ENCODE measurements at regions not wholly inside any gene's neighbourhood (a gene's known extent, or its start where the extent isn't known, plus 50 kb on each side); places are given as distances from the start of the nearest gene placed in this dataset.
"Not testable (repeated sequence)": the region's sequence is repeated elsewhere in the genome, so short reads cannot be mapped to it uniquely, and the experiment has no call there.

DNA sequence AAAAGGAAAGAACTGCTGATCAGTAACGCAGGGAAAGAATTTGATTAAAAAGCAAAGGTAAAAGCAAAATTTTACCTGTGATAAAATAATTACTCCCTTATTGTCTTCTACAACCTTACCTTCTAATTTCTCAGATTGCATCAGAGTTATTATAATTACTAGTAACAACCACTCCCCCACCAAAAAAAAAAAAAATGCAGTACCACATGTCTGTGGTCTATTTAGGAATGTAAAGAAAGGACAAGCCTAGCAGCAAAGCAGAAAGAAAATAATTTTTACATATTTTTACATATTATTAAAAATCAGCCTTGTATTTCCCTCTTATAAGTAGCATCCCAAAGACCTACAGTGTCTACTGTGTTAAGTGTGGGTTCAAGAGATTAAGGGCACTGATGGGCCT is 430.4 kb downstream of the TFEC start:
- Mint-ChIP-seq H3K4me3 (no peak overlapping the region), H3K4me1 (no peaks in the 10 kb centered on the region)
- ATAC-seq: no peak

DNA sequence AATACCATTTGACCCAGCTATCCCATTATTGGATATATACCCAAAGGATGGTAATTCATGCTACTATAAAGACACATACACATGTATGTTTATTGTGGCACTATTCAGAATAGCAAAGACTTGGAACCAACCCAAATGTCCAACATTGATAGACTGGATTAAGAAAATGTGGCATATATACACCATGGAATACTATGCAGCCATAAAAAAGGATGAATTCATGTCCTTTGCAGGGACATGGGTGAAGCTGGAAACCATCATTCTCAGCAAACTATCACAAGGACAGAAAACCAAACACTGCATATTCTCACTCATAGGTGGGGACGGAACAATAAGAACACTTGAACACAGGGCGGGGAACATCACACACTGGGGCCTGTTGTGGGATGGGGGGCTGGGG is 431.4 kb downstream of the TFEC start:
- not testable (repeated sequence) for H3K4me3 Mint-ChIP-seq

More for the DNA sequence above, 430.4 kb downstream of the TFEC start:
- H3K27ac Mint-ChIP-seq: no peak overlapping the region
- no peaks in the 10 kb centered on the region for H3K36me3 Mint-ChIP-seq
- H3K27me3 Mint-ChIP-seq: no peaks in the 10 kb centered on the region
- H3K9me3 Mint-ChIP-seq: peaks cover 16% of the 10 kb centered on the region

DNA sequence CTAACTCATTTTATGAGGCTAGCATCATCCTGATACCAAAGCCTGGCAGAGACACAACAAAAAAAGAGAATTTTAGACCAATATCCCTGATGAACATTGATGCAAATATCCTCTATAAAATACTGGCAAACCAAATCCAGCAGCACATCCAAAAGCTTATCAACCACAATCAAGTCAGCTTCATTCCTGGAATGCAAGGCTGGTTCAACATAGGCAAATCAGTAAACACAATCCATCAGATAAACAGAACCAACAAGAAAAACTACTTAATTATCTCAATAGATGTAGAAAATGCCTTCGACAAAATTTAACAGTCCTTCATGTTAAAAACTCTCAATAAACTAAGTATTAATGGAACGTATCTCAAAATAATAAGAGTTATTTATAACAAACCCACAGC is 433.3 kb downstream of the TFEC start:
- H3K36me3 Mint-ChIP-seq: not testable (repeated sequence)

More for the DNA sequence above, 431.4 kb downstream of the TFEC start:
- ATAC-seq, H3K27me3 Mint-ChIP-seq, H3K27ac Mint-ChIP-seq, H3K36me3 Mint-ChIP-seq, H3K4me1 Mint-ChIP-seq: not testable (repeated sequence)
- peaks cover 16% of the 10 kb centered on the region for H3K9me3 Mint-ChIP-seq

DNA sequence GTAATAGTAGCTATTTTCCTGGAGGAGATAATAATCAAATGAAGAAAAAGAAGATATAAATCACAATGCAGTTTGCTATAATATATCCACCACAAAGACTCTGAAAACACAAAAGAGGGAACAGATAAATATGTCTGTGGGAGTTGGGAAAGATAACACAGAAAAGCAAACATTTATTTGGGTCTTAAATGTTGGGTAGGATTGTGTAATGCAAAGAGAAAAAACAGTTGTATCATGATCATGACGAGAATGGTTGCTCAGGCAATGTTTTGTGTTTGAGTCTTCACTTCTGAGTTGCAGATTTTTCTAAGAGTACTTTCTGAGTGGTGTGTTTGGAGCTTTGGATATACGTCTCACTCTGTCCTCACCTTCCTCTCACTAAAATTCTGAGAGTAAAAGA is 437.5 kb downstream of the TFEC start:
- H3K4me1 Mint-ChIP-seq: no peaks in the 10 kb centered on the region
- peaks cover 18% of the 10 kb centered on the region for H3K9me3 Mint-ChIP-seq
- no peak overlapping the region for H3K4me3 Mint-ChIP-seq
- H3K27me3 Mint-ChIP-seq: no peaks in the 10 kb centered on the region
- ATAC-seq: no peak
- H3K36me3 Mint-ChIP-seq: no peaks in the 10 kb centered on the region
- no peak overlapping the region for H3K27ac Mint-ChIP-seq

More for the DNA sequence above, 433.3 kb downstream of the TFEC start:
- H3K4me3 Mint-ChIP-seq, ATAC-seq, H3K27ac Mint-ChIP-seq, H3K4me1 Mint-ChIP-seq, H3K27me3 Mint-ChIP-seq: not testable (repeated sequence)
- H3K9me3 Mint-ChIP-seq: peaks cover 16% of the 10 kb centered on the region

DNA sequence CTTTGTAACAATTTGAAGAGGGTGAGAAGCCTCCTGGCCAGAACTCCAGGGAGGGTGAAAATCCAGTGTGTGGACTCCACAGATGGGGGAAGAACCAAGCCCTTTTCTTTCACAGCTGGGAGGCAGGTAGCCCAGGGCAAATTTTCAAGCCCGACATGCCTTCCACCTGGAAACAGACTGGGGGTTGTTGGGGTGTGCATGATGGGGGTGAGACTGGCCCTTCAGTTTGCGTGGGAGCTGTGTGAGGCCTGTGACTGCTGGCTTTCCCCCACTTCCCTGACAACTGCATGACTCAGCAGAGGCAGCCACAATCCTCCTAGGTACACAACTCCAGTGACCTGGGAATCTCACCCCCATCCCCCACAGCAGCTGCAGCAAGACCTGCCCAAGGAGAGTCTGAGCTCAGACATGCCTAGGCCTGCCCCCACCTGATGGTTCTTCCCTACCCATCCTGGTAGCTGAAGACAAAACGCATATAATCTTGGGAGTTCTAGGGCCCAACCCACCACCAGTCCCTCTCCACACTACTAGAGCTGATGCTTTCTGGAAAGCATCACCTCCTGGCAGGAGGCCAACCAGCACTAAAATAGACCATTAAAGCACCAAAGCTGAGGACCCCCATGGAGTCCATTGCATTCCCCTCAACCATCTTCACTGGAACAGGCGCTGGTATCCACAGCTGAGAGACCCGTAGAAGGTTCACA is 445.4 kb downstream of the TFEC start:
- no peak for ATAC-seq
- Mint-ChIP-seq H3K4me3 (no peak overlapping the region), H3K4me1 (no peaks in the 10 kb centered on the region), H3K36me3 (no peaks in the 10 kb centered on the region), H3K27me3 (no peaks in the 10 kb centered on the region), H3K9me3 (no peaks in the 10 kb centered on the region), H3K27ac (no peak overlapping the region)

GRCh38 chr7:115582956-115583355 is 447.6 kb downstream of the TFEC start:
- H3K27me3 Mint-ChIP-seq: no peaks in the 10 kb centered on the region
- H3K27ac Mint-ChIP-seq: no peak overlapping the region
- no peaks in the 10 kb centered on the region for H3K36me3 Mint-ChIP-seq
- no peaks in the 10 kb centered on the region for H3K4me1 Mint-ChIP-seq
- H3K9me3 Mint-ChIP-seq: no peaks in the 10 kb centered on the region
- no peak overlapping the region for H3K4me3 Mint-ChIP-seq
- no peak for ATAC-seq

GRCh38 chr7:115578576-115578975 is 452.0 kb downstream of the TFEC start:
- Mint-ChIP-seq H3K4me3 (no peak overlapping the region), H3K9me3 (peaks cover 3% of the 10 kb centered on the region), H3K36me3 (no peaks in the 10 kb centered on the region), H3K27ac (no peak overlapping the region), H3K27me3 (no peaks in the 10 kb centered on the region), H3K4me1 (no peaks in the 10 kb centered on the region)
- ATAC-seq: no peak

- no peaks in the 10 kb centered on the region for H3K4me1 Mint-ChIP-seq
- peaks cover 3% of the 10 kb centered on the region for H3K9me3 Mint-ChIP-seq
- no peak overlapping the region for H3K27ac Mint-ChIP-seq
- ATAC-seq: no peak
- H3K27me3 Mint-ChIP-seq: no peaks in the 10 kb centered on the region
- no peaks in the 10 kb centered on the region for H3K36me3 Mint-ChIP-seq
- H3K4me3 Mint-ChIP-seq: no peak overlapping the region
Measured at GRCh38 chr7:115574681-115575291, 455.8 kb downstream of the TFEC start.

DNA sequence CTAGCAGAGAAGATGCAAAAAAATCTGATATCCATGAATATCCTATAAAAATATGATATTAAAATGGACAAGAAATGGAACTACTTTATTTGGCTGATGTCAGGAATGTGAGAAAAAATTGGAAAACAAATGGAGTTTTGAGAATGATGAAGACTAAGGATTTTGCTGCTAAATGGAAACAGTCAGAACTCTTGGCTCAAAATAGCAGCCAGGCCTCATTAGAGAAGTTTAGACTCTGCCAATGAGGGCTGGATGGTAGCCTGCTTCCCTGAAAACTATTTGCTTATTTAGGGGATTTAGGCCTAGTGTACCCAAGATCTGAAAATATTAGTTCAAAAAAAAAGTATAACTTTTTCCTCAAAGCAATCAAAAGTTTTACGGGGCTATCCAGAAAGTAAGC is 458.5 kb downstream of the TFEC start:
- Mint-ChIP-seq H3K9me3 (no peaks in the 10 kb centered on the region), H3K4me1 (no peaks in the 10 kb centered on the region), H3K27me3 (no peaks in the 10 kb centered on the region), H3K27ac (no peak overlapping the region), H3K36me3 (no peaks in the 10 kb centered on the region), H3K4me3 (no peak overlapping the region)
- ATAC-seq: no peak

DNA sequence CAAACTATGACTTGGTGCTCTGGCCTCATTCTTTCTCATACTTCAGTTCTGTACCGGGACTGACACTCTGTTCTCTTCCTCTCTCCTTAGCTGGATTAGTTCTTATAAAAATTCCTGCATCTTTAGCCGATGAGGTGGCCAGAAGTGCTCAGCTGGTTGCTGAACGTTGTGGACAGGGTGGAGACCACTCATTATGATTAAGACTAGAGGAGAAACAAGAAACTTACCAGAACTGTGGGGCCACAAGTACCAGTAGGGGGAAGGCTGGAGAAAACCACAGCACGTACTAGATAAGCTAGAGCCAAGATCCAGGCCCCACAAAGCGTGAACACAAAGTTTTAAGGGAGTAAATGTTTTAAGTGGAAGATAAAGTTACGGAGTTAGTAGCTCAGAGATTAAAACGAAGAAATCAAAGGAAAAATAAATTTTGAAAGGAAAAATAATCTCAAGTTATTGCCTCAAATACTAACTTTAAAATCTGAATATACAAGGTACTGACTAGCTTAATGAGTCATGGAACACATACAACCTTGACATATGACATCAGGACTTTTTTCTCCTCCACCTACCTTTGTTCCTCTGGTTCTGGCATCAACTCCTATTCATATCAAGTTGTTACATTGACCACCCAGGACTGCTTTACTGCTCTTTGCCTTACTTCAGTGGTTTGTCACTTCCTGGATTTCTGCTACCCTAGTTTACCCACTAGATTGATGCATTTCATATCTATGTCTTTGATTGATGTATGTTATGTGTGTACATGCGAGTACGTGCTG is 469.0 kb downstream of the TFEC start:
- no peaks in the 10 kb centered on the region for H3K4me1 Mint-ChIP-seq
- no peak for ATAC-seq
- H3K27me3 Mint-ChIP-seq: no peaks in the 10 kb centered on the region
- no peaks in the 10 kb centered on the region for H3K36me3 Mint-ChIP-seq
- H3K27ac Mint-ChIP-seq: no peak overlapping the region
- no peak overlapping the region for H3K4me3 Mint-ChIP-seq
- peaks cover 4% of the 10 kb centered on the region for H3K9me3 Mint-ChIP-seq

DNA sequence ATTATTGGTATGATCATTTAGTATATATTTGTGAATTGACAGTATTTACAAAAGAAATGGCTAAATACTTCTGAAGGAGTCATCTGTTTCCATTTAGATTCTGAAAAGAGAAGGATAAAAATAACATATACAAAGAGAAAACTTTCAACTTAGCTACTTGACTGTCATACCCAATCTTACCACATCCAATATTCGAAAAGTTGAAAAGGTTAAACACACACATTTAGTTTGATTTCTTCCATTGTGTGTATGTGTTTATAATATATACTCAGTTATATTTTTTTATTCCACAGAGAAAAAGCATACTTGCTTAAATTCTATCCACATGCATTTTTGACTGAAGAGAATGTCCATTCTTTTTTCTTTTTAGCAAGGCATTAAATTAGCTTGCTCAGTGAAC is 470.7 kb downstream of the TFEC start:
- Mint-ChIP-seq H3K36me3 (no peaks in the 10 kb centered on the region), H3K9me3 (peaks cover 4% of the 10 kb centered on the region), H3K4me1 (no peaks in the 10 kb centered on the region), H3K27me3 (no peaks in the 10 kb centered on the region), H3K4me3 (no peak overlapping the region), H3K27ac (no peak overlapping the region)
- ATAC-seq: no peak

GRCh38 chr7:115558161-115558560 is 472.4 kb downstream of the TFEC start:
- no peaks in the 10 kb centered on the region for H3K4me1 Mint-ChIP-seq
- no peaks in the 10 kb centered on the region for H3K27me3 Mint-ChIP-seq
- H3K27ac Mint-ChIP-seq: no peak overlapping the region
- H3K4me3 Mint-ChIP-seq: no peak overlapping the region
- peaks cover 4% of the 10 kb centered on the region for H3K9me3 Mint-ChIP-seq
- ATAC-seq: no peak
- no peaks in the 10 kb centered on the region for H3K36me3 Mint-ChIP-seq

- H3K27me3 Mint-ChIP-seq, H3K27ac Mint-ChIP-seq, H3K36me3 Mint-ChIP-seq, H3K4me1 Mint-ChIP-seq, ATAC-seq, H3K9me3 Mint-ChIP-seq, H3K4me3 Mint-ChIP-seq: not testable (repeated sequence)
Measured at GRCh38 chr7:115557296-115557695, 473.3 kb downstream of the TFEC start.

GRCh38 chr7:115552766-115553165 is 477.8 kb downstream of the TFEC start:
- H3K4me1 Mint-ChIP-seq: no peaks in the 10 kb centered on the region
- no peak overlapping the region for H3K27ac Mint-ChIP-seq
- no peaks in the 10 kb centered on the region for H3K36me3 Mint-ChIP-seq
- peaks cover 8% of the 10 kb centered on the region for H3K27me3 Mint-ChIP-seq
- no peak overlapping the region for H3K4me3 Mint-ChIP-seq
- peaks cover 3% of the 10 kb centered on the region for H3K9me3 Mint-ChIP-seq
- ATAC-seq: no peak

GRCh38 chr7:115549910-115550309 is 480.7 kb downstream of the TFEC start:
- no peak overlapping the region for H3K27ac Mint-ChIP-seq
- no peaks in the 10 kb centered on the region for H3K9me3 Mint-ChIP-seq
- no peaks in the 10 kb centered on the region for H3K36me3 Mint-ChIP-seq

DNA sequence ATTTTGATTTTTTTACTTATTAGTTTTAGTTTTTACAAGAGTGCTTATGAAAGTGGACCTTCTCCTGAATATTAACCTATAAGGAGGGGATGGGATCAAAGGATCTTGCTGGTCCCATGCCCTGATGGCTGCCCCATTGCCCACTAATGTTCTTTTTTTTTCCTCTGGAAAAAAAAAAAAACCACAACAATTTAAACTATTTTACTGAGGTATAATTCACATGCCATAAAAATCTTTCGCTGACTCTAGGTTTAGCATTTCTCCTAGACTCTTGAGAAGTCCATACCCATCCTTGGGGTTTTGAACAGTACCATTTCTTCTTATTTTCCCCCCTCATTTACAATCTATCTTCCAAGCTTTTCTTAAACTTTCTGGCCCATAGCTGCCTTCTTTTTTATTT is 481.8 kb downstream of the TFEC start:
- peaks cover 8% of the 10 kb centered on the region for H3K27me3 Mint-ChIP-seq
- H3K4me3 Mint-ChIP-seq: no peak overlapping the region
- H3K9me3 Mint-ChIP-seq: no peaks in the 10 kb centered on the region
- ATAC-seq: no peak
- no peak overlapping the region for H3K27ac Mint-ChIP-seq
- no peaks in the 10 kb centered on the region for H3K4me1 Mint-ChIP-seq
- no peaks in the 10 kb centered on the region for H3K36me3 Mint-ChIP-seq

More at GRCh38 chr7:115549910-115550309, 480.7 kb downstream of the TFEC start:
- Mint-ChIP-seq H3K4me3 (no peak overlapping the region), H3K4me1 (no peaks in the 10 kb centered on the region), H3K27me3 (peaks cover 8% of the 10 kb centered on the region)
- no peak for ATAC-seq
